LNCaP clone FGC (cell line): ENCODE measurements at regions not wholly inside any gene's neighbourhood (a gene's known extent, or its start where the extent isn't known, plus 50 kb on each side); places are given as distances from the start of the nearest gene placed in this dataset.

Source experiments
- DNase-seq: peaks from one replicate; pipeline ENCODE4 v3.0.0-alpha.2; 2011; ENCODE audit warnings: low read depth
- H3K4me3 ChIP-seq: 2 replicates; pipeline ENCODE4 v1.5.1; 2011; ENCODE audit warnings: mild to moderate bottlenecking, low read depth, low read length, control low read depth
- CTCF ChIP-seq: IDR thresholded peaks from 2 replicates; pipeline ENCODE4 v1.5.1; 2012; ENCODE audit warnings: mild to moderate bottlenecking; ENCODE audit not compliant: control insufficient read depth, insufficient read depth; ENCODE audit errors: extremely low read depth

- no peak for TF ChIP-seq CTCF
- DNase-seq: no peak
- no peak overlapping the region for H3K4me3 ChIP-seq
Measured at GRCh38 chr9:96045811-96046210, 170.3 kb downstream of the ERCC6L2 start.

- no peak for DNase-seq
- TF ChIP-seq CTCF: no peak
Measured at GRCh38 chr9:96044401-96044800, 168.9 kb downstream of the ERCC6L2 start.

DNA sequence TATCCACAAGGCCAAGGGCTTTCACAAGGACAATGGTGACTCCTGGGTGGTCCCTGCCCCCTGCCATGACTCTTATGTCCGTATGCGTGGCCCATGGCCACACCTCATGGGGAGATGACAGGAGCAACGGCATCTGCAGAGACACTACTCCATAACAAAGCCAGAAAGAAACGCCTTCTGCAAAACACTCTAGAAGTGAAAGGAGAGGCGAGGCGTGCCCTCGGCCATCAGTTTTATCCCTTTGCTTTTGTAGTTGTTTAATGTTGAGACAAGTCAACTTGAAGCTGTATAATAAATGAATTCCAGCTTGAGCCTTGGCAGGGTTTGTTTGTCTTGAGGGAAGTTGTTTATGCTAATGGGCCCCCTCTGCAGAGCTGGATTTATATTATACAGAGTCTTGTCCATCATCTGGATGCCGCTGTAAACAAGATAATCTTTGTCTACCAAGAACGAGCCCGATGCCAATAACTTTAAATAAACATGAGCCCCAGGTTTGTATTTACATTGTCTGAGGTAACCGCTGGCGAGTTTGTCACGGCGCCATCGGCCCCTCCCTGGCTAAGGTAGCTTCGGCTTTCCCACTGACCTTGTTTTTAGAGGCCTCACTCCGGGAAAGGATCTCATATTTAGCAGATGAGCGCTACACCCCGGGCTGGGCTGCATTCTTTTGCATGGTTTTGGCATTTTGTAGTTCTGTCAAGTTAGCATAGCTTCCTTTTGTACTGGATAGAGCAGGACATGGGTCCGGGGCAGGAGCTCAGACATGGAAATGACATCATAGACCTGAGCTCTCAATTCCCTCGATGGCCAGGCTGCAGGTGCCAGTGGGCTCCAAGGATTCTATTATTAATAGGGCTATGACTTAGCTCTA is 165.3 kb downstream of the ERCC6L2 start:
- no peak for TF ChIP-seq CTCF
- peak overlapping the region; percentile 12; the same call in 1 of the 2 replicates for H3K4me3 ChIP-seq
- DNase-seq: peak; percentile 85

More at GRCh38 chr9:96044401-96044800, 168.9 kb downstream of the ERCC6L2 start:
- no peak overlapping the region for H3K4me3 ChIP-seq

DNA sequence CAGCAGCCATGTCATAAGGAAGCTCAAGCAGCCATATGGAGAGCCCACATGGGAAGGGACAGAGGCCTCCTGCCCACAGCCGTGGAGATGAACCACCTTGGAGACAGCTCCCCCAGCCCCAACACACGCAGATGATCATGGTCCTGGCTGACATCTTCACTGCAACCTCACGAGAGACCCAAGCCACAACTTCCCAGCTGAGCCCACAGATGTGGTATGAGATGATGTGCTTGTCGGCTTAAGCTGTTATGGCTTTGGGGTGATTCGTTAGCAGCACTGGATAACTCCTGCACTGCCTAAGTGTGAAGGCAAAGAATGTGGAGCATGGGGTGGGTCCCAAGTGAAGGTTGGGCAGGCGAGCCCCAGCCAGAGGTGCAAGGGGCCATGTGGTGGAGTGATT is 163.4 kb downstream of the ERCC6L2 start:
- no peak for DNase-seq

GRCh38 chr9:96038271-96038670 is 162.8 kb downstream of the ERCC6L2 start:
- no peak for DNase-seq
- TF ChIP-seq CTCF: no peak
- H3K4me3 ChIP-seq: no peak overlapping the region

More for the DNA sequence above, 163.4 kb downstream of the ERCC6L2 start:
- no peak overlapping the region for H3K4me3 ChIP-seq
- TF ChIP-seq CTCF: no peak

- TF ChIP-seq CTCF: no peak
- DNase-seq: no peak
- H3K4me3 ChIP-seq: no peak overlapping the region
Measured at GRCh38 chr9:96034553-96035122, 159.1 kb downstream of the ERCC6L2 start.
